ENCODE measurements at regions not wholly inside any gene's neighbourhood (a gene's known extent, or its start where the extent isn't known, plus 50 kb on each side); places are given as distances from the start of the nearest gene placed in this dataset.

GRCh38 chr3:30439451-30440053, 166.8 kb upstream of the TGFBR2 start:
- Histone ChIP-seq H3K18ac (ENCODE audit: low read length) (no peak overlapping the region), H3K27me3 (ENCODE audit: insufficient read depth, low read length, poor library complexity) (no peaks in the 10 kb centered on the region), H2BK120ac (ENCODE audit: low read depth, low read length) (no peak overlapping the region), H3K9ac (ENCODE audit: low read length) (no peak overlapping the region), H3K79me2 (ENCODE audit: control insufficient read depth, insufficient read depth, low read length) (no peaks in the 10 kb centered on the region), H3K79me1 (ENCODE audit: low read length) (no peaks in the 10 kb centered on the region), H3K56ac (ENCODE audit: low read length) (no peak overlapping the region), H3K4me3 (ENCODE audit: low read length) (no peak overlapping the region), H3K23ac (ENCODE audit: low read length) (no peak overlapping the region), H3K4me1 (ENCODE audit: control insufficient read depth, low read depth, low read length) (peaks cover 6% of the 10 kb centered on the region), H4K8ac (ENCODE audit: low read depth, low read length) (no peak overlapping the region), H3K4me2 (ENCODE audit: low read length) (no peak overlapping the region), H2BK15ac (replicated peaks; ENCODE audit: low read depth) (peak overlapping the region; percentile 57), H3K36me3 (ENCODE audit: control insufficient read depth, insufficient read depth, low read length) (no peaks in the 10 kb centered on the region), H2AK5ac (ENCODE audit: low read length) (no peak overlapping the region), H3K27ac (ENCODE audit: low read depth, low read length) (no peak overlapping the region), H4K5ac (ENCODE audit: low read length) (no peak overlapping the region), H2BK5ac (ENCODE audit: low read length) (no peak overlapping the region), H3K4ac (ENCODE audit: low read depth, low read length) (no peak overlapping the region)
- no CpG with 5 or more reads among the region's 9 CpGs for WGBS (ENCODE audit: extremely low coverage, insufficient coverage, low lambda C conversion rate)
- no peak for DNase-seq

- no peak overlapping the region for H3K27ac ChIP-seq (ENCODE audit: low read depth, low read length)
- H3K4me3 ChIP-seq (ENCODE audit: low read length) = no peak overlapping the region
- H3K56ac ChIP-seq (ENCODE audit: low read length) = no peak overlapping the region
- H3K9ac ChIP-seq (ENCODE audit: low read length) = no peak overlapping the region
- no peak overlapping the region for H4K8ac ChIP-seq (ENCODE audit: low read depth, low read length)
- no peaks in the 10 kb centered on the region for H3K79me1 ChIP-seq (ENCODE audit: low read length)
- peaks cover 6% of the 10 kb centered on the region for H3K4me1 ChIP-seq (ENCODE audit: control insufficient read depth, low read depth, low read length)
- H3K4ac ChIP-seq (ENCODE audit: low read depth, low read length) = no peak overlapping the region
- no peak overlapping the region for H2AK5ac ChIP-seq (ENCODE audit: low read length)
- H4K5ac ChIP-seq (ENCODE audit: low read length) = no peak overlapping the region
- no peak overlapping the region for H2BK5ac ChIP-seq (ENCODE audit: low read length)
- no peak overlapping the region for H3K4me2 ChIP-seq (ENCODE audit: low read length)
- no peak overlapping the region for H2BK120ac ChIP-seq (ENCODE audit: low read depth, low read length)
- DNase-seq = no peak
- no peak overlapping the region for H2BK15ac ChIP-seq (replicated peaks; ENCODE audit: low read depth)
- H3K79me2 ChIP-seq (ENCODE audit: control insufficient read depth, insufficient read depth, low read length) = no peaks in the 10 kb centered on the region
- H3K18ac ChIP-seq (ENCODE audit: low read length) = no peak overlapping the region
- H3K27me3 ChIP-seq (ENCODE audit: insufficient read depth, low read length, poor library complexity) = no peaks in the 10 kb centered on the region
- no CpG with 5 or more reads among the region's 2 CpGs for WGBS (ENCODE audit: extremely low coverage, insufficient coverage, low lambda C conversion rate)
- no peaks in the 10 kb centered on the region for H3K36me3 ChIP-seq (ENCODE audit: control insufficient read depth, insufficient read depth, low read length)
- H3K23ac ChIP-seq (ENCODE audit: low read length) = no peak overlapping the region
Measured at GRCh38 chr3:30440147-30440604, 166.2 kb upstream of the TGFBR2 start.

GRCh38 chr3:30440880-30441279, 165.5 kb upstream of the TGFBR2 start:
- no peak overlapping the region for H3K4me2 ChIP-seq (ENCODE audit: low read length)
- H3K23ac ChIP-seq (ENCODE audit: low read length) = no peak overlapping the region
- no peak overlapping the region for H3K4ac ChIP-seq (ENCODE audit: low read depth, low read length)
- peaks cover 4% of the 10 kb centered on the region for H3K4me1 ChIP-seq (ENCODE audit: control insufficient read depth, low read depth, low read length)
- H2BK5ac ChIP-seq (ENCODE audit: low read length) = no peak overlapping the region
- H3K56ac ChIP-seq (ENCODE audit: low read length) = no peak overlapping the region
- H3K4me3 ChIP-seq (ENCODE audit: low read length) = no peak overlapping the region
- H3K27me3 ChIP-seq (ENCODE audit: insufficient read depth, low read length, poor library complexity) = no peaks in the 10 kb centered on the region
- no peak overlapping the region for H2BK15ac ChIP-seq (replicated peaks; ENCODE audit: low read depth)
- no peak overlapping the region for H2BK120ac ChIP-seq (ENCODE audit: low read depth, low read length)
- no peak overlapping the region for H2AK5ac ChIP-seq (ENCODE audit: low read length)
- H4K8ac ChIP-seq (ENCODE audit: low read depth, low read length) = no peak overlapping the region
- no CpG with 5 or more reads among the region's 3 CpGs for WGBS (ENCODE audit: extremely low coverage, insufficient coverage, low lambda C conversion rate)
- peak overlapping the region; percentile 75 for H4K5ac ChIP-seq (ENCODE audit: low read length)
- DNase-seq = peak; percentile 6
- no peaks in the 10 kb centered on the region for H3K79me1 ChIP-seq (ENCODE audit: low read length)
- no peak overlapping the region for H3K9ac ChIP-seq (ENCODE audit: low read length)
- no peak overlapping the region for H3K18ac ChIP-seq (ENCODE audit: low read length)
- no peaks in the 10 kb centered on the region for H3K79me2 ChIP-seq (ENCODE audit: control insufficient read depth, insufficient read depth, low read length)
- H3K27ac ChIP-seq (ENCODE audit: low read depth, low read length) = no peak overlapping the region
- no peaks in the 10 kb centered on the region for H3K36me3 ChIP-seq (ENCODE audit: control insufficient read depth, insufficient read depth, low read length)

- Histone ChIP-seq H3K79me1 (ENCODE audit: low read length) (no peaks in the 10 kb centered on the region), H4K8ac (ENCODE audit: low read depth, low read length) (no peak overlapping the region), H2AK5ac (ENCODE audit: low read length) (no peak overlapping the region), H3K4me2 (ENCODE audit: low read length) (no peak overlapping the region), H2BK120ac (ENCODE audit: low read depth, low read length) (no peak overlapping the region), H3K56ac (ENCODE audit: low read length) (no peak overlapping the region), H3K4ac (ENCODE audit: low read depth, low read length) (no peak overlapping the region), H3K4me3 (ENCODE audit: low read length) (no peak overlapping the region), H3K9ac (ENCODE audit: low read length) (no peak overlapping the region), H3K4me1 (ENCODE audit: control insufficient read depth, low read depth, low read length) (no peaks in the 10 kb centered on the region), H2BK5ac (ENCODE audit: low read length) (no peak overlapping the region), H2BK15ac (replicated peaks; ENCODE audit: low read depth) (no peak overlapping the region), H3K79me2 (ENCODE audit: control insufficient read depth, insufficient read depth, low read length) (no peaks in the 10 kb centered on the region), H3K36me3 (ENCODE audit: control insufficient read depth, insufficient read depth, low read length) (no peaks in the 10 kb centered on the region), H3K27ac (ENCODE audit: low read depth, low read length) (no peak overlapping the region), H4K5ac (ENCODE audit: low read length) (no peak overlapping the region), H3K18ac (ENCODE audit: low read length) (no peak overlapping the region), H3K23ac (ENCODE audit: low read length) (no peak overlapping the region), H3K27me3 (ENCODE audit: insufficient read depth, low read length, poor library complexity) (no peaks in the 10 kb centered on the region)
- no peak for DNase-seq
- WGBS (ENCODE audit: extremely low coverage, insufficient coverage, low lambda C conversion rate) = no CpG with 5 or more reads among the region's 6 CpGs
Measured at GRCh38 chr3:30443756-30444673, 162.4 kb upstream of the TGFBR2 start.

- Histone ChIP-seq H4K8ac (ENCODE audit: low read depth, low read length) (no peak overlapping the region), H3K4ac (ENCODE audit: low read depth, low read length) (no peak overlapping the region), H3K4me1 (ENCODE audit: control insufficient read depth, low read depth, low read length) (no peaks in the 10 kb centered on the region), H3K79me2 (ENCODE audit: control insufficient read depth, insufficient read depth, low read length) (no peaks in the 10 kb centered on the region), H3K18ac (ENCODE audit: low read length) (no peak overlapping the region), H3K27ac (ENCODE audit: low read depth, low read length) (no peak overlapping the region), H2AK5ac (ENCODE audit: low read length) (no peak overlapping the region), H3K79me1 (ENCODE audit: low read length) (no peaks in the 10 kb centered on the region), H2BK5ac (ENCODE audit: low read length) (no peak overlapping the region), H2BK120ac (ENCODE audit: low read depth, low read length) (no peak overlapping the region), H2BK15ac (replicated peaks; ENCODE audit: low read depth) (no peak overlapping the region), H3K4me3 (ENCODE audit: low read length) (no peak overlapping the region), H3K27me3 (ENCODE audit: insufficient read depth, low read length, poor library complexity) (no peaks in the 10 kb centered on the region), H4K5ac (ENCODE audit: low read length) (no peak overlapping the region), H3K23ac (ENCODE audit: low read length) (no peak overlapping the region), H3K9ac (ENCODE audit: low read length) (no peak overlapping the region), H3K56ac (ENCODE audit: low read length) (no peak overlapping the region), H3K4me2 (ENCODE audit: low read length) (no peak overlapping the region), H3K36me3 (ENCODE audit: control insufficient read depth, insufficient read depth, low read length) (no peaks in the 10 kb centered on the region)
- DNase-seq = no peak
- WGBS (ENCODE audit: extremely low coverage, insufficient coverage, low lambda C conversion rate) = no CpG with 5 or more reads among the region's 5 CpGs
Measured at GRCh38 chr3:30448450-30449289, 157.7 kb upstream of the TGFBR2 start.

All from mesendoderm (in vitro differentiated cells).